AG09309 (cell line): ENCODE measurements at regions not wholly inside any gene's neighbourhood (a gene's known extent, or its start where the extent isn't known, plus 50 kb on each side); places are given as distances from the start of the nearest gene placed in this dataset.

Source experiments
- DNase-seq: peaks from one replicate; pipeline ENCODE4 v3.0.0-alpha.2; 2010; ENCODE audit warnings: low read depth
- H3K4me3 ChIP-seq: 2 replicates; pipeline ENCODE4 v1.5.1; 2011; ENCODE audit warnings: mild to moderate bottlenecking, low read depth, low read length, moderate library complexity; ENCODE audit not compliant: control insufficient read depth
- CTCF ChIP-seq: IDR thresholded peaks from 2 replicates; pipeline ENCODE4 v1.5.1; 2011; ENCODE audit warnings: mild to moderate bottlenecking, low read depth, low read length, inconsistent platforms; ENCODE audit not compliant: insufficient read depth, control insufficient read depth; ENCODE audit errors: missing control alignments

DNA sequence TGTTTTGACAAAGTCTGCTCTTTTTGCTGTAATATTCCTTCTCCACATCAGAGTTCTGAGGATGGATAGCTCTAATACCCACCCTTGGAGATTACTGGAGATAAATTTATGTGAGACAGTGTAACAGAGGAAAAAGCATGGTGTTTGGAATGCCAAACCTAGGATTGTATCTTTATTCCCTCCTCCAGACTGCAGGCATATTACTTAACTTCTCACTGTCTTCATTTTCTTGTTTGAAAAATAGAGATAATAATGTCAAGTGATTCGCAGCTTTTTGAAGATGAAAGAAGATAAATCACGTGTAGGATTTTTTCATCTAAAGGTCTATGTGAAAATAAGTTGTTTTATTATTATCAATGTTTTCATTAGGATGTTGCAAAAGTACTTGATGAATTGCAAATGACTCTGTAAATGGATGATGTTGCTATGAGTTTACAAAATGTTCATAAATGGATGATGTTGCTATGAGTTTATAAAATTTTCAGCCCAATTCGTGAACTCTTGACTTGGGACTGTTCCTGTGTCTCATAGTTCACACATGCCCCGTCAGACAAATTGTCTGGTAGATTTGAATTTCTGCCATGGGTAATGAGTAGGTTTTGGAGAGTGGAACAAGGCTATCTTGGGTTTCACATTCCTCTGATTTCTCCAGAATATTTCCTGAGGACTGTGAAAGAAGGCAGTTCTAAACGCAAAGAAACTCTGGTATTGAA, 113.1 kb upstream of the IGFBP3 start:
- TF ChIP-seq CTCF: no peak
- H3K4me3 ChIP-seq: no peak overlapping the region
- DNase-seq: no peak

- no peak overlapping the region for H3K4me3 ChIP-seq
- no peak for TF ChIP-seq CTCF
- no peak for DNase-seq
Measured at GRCh38 chr7:46033592-46033991, 112.5 kb upstream of the IGFBP3 start.

DNA sequence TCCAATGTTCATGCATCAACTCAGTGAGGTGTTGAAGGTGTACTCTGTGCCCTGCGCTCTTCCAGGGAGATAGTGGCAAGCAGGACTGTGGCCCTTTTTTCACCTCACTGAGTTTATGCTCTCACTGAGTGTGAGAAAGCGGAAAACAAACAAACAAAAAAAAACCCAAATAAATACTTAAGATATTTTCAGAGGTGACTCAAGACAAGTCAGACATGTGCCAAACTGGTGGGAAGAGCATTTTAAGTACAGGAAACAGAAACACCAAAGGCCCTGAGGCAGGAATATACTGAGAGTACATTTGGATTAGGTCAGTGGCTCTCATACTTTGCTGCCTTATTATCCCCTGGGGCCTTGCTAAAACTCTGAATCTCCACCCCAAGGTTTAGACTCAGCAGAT, 111.9 kb upstream of the IGFBP3 start:
- DNase-seq: peak; percentile 18
- no peak for TF ChIP-seq CTCF
- no peak overlapping the region for H3K4me3 ChIP-seq

GRCh38 chr7:46032353-46032752, 111.3 kb upstream of the IGFBP3 start:
- no peak for DNase-seq
- no peak for TF ChIP-seq CTCF

DNA sequence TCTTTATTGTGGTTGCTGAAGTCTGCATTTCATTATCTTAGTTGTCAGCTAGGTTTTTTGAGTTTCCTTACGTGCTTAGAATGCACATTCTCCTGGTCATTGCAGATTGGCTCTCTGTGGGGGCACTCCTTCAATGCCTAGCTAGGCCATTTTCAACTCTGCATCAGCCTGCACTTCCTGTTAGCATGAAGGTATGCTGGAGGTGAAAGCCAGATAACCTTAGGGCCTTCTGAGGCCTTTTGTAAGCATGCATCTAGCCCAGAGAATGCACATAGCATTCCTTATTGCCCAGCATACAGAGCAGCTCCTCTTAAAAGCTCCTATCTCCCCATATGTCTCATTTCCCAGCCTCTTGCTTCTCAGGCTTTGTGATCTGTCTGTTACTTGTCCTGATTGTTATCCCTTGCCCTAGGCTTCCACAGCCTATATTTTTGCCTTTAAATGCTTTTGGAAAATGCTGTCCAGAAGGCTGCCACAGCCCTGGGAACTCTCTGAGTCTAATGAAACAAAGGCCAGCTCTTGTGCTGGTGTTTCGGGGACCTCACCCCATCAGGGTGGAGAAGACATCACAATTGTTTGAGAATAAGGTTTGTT, 108.1 kb upstream of the IGFBP3 start:
- DNase-seq: no peak
- no peak for TF ChIP-seq CTCF
- no peak overlapping the region for H3K4me3 ChIP-seq

More at GRCh38 chr7:46032353-46032752, 111.3 kb upstream of the IGFBP3 start:
- no peak overlapping the region for H3K4me3 ChIP-seq

- H3K4me3 ChIP-seq: no peak overlapping the region
- DNase-seq: no peak
- no peak for TF ChIP-seq CTCF
Measured at GRCh38 chr7:46028246-46028645, 107.2 kb upstream of the IGFBP3 start.
